Breast epithelium (tissue), 4 donors: ENCODE measurements at regions not wholly inside any gene's neighbourhood (a gene's known extent, or its start where the extent isn't known, plus 50 kb on each side); places are given as distances from the start of the nearest gene placed in this dataset.
"Not testable (repeated sequence)": the region's sequence is repeated elsewhere in the genome, so short reads cannot be mapped to it uniquely, and the experiment has no call there.

ENCODE experiments used
- DNase-seq, 2 donors: peaks; one replicate each; pipeline ENCODE4 v3.0.0-alpha.2; 2019; ENCODE audit warnings: low spot score in 2 of 2
- H3K27ac ChIP-seq, 2 donors: fragments of 200-600 bp; sonication (generic) in 1 of 2; one replicate each; pipeline ENCODE4 v1.5.1; 2016 to 2019; ENCODE audit warnings: mild to moderate bottlenecking in 1 of 2
- H3K27me3 ChIP-seq, 2 donors: fragments of 200-600 bp; sonication (generic) in 1 of 2; one replicate each; pipeline versions ENCODE4 v1.5.1 to v1.6.0; 2017 to 2019; ENCODE audit warnings: control low read depth in 1 of 2, mild to moderate bottlenecking in 1 of 2
- H3K36me3 ChIP-seq: fragments of 200-600 bp; one replicate; pipeline ENCODE4 v1.5.1; 2019
- H3K4me1 ChIP-seq, 2 donors: fragments of 200-600 bp; sonication (generic); one replicate each; pipeline ENCODE4 v1.5.1; 2016 to 2019; ENCODE audit warnings: control low read depth in 1 of 2
- H3K4me3 ChIP-seq, 3 donors: fragments of 200-600 bp; sonication (generic); 1 replicate in 2 of 3; 2 replicates in 1 of 3; pipeline ENCODE4 v1.5.1; 2016 to 2019; ENCODE audit warnings: mild to moderate bottlenecking in 3 of 3, moderate library complexity in 2 of 3
- H3K9me3 ChIP-seq, 2 donors: fragments of 200-600 bp; sonication (generic) in 1 of 2; one replicate each; pipeline ENCODE4 v1.5.1; 2016 to 2019; ENCODE audit warnings: control low read depth in 1 of 2
- POLR2A ChIP-seq: fragments of 450-650 bp; IDR thresholded peaks from one replicate; pipeline ENCODE4 v1.6.1; 2016; ENCODE audit warnings: antibody characterized with exemption, mild to moderate bottlenecking, moderate library complexity
- POLR2AphosphoS5 ChIP-seq, 3 donors: sonication (generic); formaldehyde crosslinking; IDR thresholded peaks; one replicate each; pipeline ENCODE4 v1.6.1; 2017; ENCODE audit warnings: antibody characterized with exemption in 3 of 3
- intact Hi-C: fragments of 100-400 bp; cut with DNase I; formaldehyde crosslinking; loops from one replicate; pipeline ENCODE4 v1.15.1; 2023; ENCODE audit warnings: low total_unique reads
- TF ChIP-seq, protein P1 (sequence below), 3 donors: fragments of 450-650 bp; IDR thresholded peaks; one replicate each; pipeline ENCODE4 v1.5.1; 2016 to 2017; ENCODE audit warnings: antibody characterized with exemption in 3 of 3, mild to moderate bottlenecking in 3 of 3, moderate library complexity in 3 of 3

DNA sequence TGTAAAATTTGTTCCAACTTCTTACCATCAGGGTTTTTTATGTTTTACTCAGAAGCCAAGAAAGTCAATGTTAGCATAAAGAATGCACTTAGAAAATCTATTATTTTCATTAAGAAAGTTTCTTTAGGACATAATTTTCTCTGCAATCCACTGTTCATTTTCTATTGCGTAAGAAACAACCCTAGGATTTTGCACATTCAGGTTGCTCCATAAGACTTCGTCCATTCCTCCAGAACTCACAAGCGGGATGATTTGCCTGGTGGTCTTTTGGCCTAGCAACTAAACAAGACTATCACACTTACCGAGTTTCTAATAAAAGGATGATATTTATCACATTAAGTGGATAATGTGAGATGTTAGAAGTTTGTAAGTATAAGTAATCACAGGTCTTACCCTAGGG lies 376.3 kb upstream of the INTU start:
- H3K9me3 ChIP-seq, result no peaks in the 10 kb centered on the region
- no peak overlapping the region for H3K27ac ChIP-seq
- intact Hi-C loops, result no loop called here
- no peak for DNase-seq
- TF ChIP-seq, protein P1, sequence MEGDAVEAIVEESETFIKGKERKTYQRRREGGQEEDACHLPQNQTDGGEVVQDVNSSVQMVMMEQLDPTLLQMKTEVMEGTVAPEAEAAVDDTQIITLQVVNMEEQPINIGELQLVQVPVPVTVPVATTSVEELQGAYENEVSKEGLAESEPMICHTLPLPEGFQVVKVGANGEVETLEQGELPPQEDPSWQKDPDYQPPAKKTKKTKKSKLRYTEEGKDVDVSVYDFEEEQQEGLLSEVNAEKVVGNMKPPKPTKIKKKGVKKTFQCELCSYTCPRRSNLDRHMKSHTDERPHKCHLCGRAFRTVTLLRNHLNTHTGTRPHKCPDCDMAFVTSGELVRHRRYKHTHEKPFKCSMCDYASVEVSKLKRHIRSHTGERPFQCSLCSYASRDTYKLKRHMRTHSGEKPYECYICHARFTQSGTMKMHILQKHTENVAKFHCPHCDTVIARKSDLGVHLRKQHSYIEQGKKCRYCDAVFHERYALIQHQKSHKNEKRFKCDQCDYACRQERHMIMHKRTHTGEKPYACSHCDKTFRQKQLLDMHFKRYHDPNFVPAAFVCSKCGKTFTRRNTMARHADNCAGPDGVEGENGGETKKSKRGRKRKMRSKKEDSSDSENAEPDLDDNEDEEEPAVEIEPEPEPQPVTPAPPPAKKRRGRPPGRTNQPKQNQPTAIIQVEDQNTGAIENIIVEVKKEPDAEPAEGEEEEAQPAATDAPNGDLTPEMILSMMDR (IDR thresholded peaks at IDR 0.05), result no peak
- TF ChIP-seq POLR2AphosphoS5 (IDR thresholded peaks at IDR 0.05) (no peak), POLR2A (no peak)
- H3K4me1 ChIP-seq, result no peaks in the 10 kb centered on the region
- H3K27me3 ChIP-seq, result no peaks in the 10 kb centered on the region
- no peak overlapping the region for H3K4me3 ChIP-seq
- H3K36me3 ChIP-seq, result no peaks in the 10 kb centered on the region

DNA sequence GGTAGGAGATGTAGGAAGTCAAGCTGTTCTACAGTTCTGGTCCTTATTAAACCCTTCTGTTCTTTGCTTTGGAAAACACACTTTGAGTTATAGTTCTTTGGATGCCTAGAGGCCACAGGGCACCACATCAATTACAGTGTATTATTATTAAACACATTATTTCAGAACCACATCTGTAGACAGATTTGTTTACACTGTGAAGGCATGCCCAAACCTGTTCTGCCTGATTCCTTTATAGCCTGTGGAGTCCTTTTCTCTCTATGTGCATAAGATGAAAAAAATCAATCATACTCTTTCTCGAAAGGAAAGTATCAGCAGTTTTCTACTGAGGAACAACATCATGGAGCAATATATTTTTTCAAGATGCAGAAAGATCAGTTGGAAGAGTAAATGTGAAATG lies 371.3 kb upstream of the INTU start:
- intact Hi-C loops, result no loop called here
- TF ChIP-seq, protein P1 (IDR thresholded peaks at IDR 0.05), result no peak
- TF ChIP-seq POLR2A (no peak), POLR2AphosphoS5 (IDR thresholded peaks at IDR 0.05) (no peak)

DNA sequence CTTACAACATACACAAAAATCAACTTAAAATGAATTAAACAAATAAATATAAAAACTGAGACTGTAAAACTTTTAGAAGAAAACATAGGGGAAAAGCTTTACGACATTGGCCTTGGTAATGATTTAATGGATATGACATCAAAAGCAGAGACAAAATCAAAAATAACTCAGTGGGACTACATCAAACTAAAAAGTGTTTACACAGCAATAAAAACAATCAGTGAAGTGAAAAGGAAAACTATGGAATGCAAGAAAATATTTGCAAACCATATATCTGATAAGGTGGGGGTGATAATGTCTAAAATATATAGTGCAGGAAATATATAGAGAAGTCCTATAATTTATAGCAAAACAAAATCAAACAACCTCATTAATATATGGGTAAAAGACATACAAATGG lies 364.4 kb upstream of the INTU start:
- H3K36me3 ChIP-seq, result no peaks in the 10 kb centered on the region
- no peak overlapping the region for H3K4me3 ChIP-seq
- no peaks in the 10 kb centered on the region for H3K27me3 ChIP-seq
- no peak for TF ChIP-seq POLR2AphosphoS5 (IDR thresholded peaks at IDR 0.05)
- TF ChIP-seq, protein P1 (IDR thresholded peaks at IDR 0.05), result no peak
- TF ChIP-seq POLR2A, result no peak
- no peak overlapping the region for H3K27ac ChIP-seq
- DNase-seq, result no peak
- no peaks in the 10 kb centered on the region for H3K4me1 ChIP-seq
- intact Hi-C loops, result no loop called here
- peaks cover 12 to 16% of the 10 kb centered on the region in 2 donors for H3K9me3 ChIP-seq

More for the DNA sequence above, 371.3 kb upstream of the INTU start:
- no peaks in the 10 kb centered on the region for H3K27me3 ChIP-seq
- DNase-seq, result no peak
- H3K4me1 ChIP-seq, result no peaks in the 10 kb centered on the region
- no peaks in the 10 kb centered on the region for H3K9me3 ChIP-seq
- H3K27ac ChIP-seq, result no peak overlapping the region
- H3K4me3 ChIP-seq, result no peak overlapping the region
- H3K36me3 ChIP-seq, result no peaks in the 10 kb centered on the region

DNA sequence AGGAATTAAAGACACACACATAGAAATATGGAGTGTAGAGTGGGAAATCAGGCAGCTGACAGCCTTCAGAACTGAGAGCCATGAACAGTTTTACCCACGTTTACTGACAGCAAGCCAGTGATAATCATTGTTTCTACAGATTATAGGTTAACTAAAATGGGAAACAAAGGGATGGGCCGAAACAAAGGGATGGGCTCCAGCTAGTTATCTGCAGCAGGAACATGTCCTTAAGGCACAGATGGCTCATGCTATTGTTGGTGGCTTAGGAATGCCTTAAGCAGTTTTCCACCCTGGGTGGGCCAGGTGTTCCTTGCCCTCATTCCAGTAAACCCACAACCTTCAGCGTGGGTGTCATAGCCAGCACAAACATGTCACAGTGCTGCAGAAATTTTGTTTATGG lies 355.7 kb upstream of the INTU start:
- H3K27me3 ChIP-seq, H3K4me1 ChIP-seq, H3K27ac ChIP-seq, H3K36me3 ChIP-seq, intact Hi-C loops, H3K4me3 ChIP-seq, DNase-seq: not testable (repeated sequence)
- peaks cover 17 to 36% of the 10 kb centered on the region in 2 donors for H3K9me3 ChIP-seq

DNA sequence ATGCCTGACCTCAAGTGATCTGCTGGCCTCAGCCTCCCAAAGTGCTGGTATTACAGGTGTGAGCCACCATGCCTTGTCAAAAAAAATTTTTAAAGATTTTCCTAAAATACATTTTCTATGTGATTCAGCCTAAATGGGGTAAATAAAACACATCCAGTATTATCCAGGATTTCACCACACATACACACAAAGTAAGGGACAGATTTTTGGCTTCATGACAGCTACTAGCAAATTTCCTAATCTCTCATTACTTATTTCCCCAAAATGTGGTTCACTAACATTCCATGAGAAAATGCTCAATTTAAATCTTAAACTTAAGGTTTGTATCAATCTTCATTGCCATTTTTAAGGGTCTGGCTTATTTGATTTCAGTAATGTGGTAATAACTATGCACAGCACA lies 348.5 kb upstream of the INTU start:
- H3K4me3 ChIP-seq, result no peak overlapping the region
- no peaks in the 10 kb centered on the region for H3K36me3 ChIP-seq
- DNase-seq, result no peak
- H3K27ac ChIP-seq, result no peak overlapping the region
- H3K27me3 ChIP-seq, result no peaks in the 10 kb centered on the region
- H3K4me1 ChIP-seq, result no peaks in the 10 kb centered on the region
- intact Hi-C loops, result no loop called here
- no peaks in the 10 kb centered on the region for H3K9me3 ChIP-seq
- TF ChIP-seq, protein P1 (IDR thresholded peaks at IDR 0.05), result no peak
- TF ChIP-seq POLR2A (no peak), POLR2AphosphoS5 (IDR thresholded peaks at IDR 0.05) (no peak)

DNA sequence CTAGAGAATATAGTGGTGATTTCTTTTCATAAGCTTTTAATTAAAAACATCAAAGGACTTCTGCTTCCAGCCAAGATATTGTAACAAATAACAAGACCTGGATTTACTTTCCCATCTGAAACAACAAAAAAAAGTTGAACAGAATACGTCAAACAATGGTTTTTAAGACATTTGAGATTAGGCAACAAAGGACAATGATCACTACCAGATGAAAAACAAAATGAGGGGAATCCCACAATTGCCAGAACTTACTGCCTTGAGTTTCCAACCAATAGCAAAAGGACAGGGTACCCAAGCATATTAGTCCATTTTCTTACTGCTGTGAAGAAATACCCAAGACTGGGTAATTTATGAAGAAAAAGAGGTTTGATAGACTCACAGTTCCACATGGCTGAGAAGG lies 341.4 kb upstream of the INTU start:
- no peak overlapping the region for H3K27ac ChIP-seq
- no peak for TF ChIP-seq POLR2A
- TF ChIP-seq, protein P1 (IDR thresholded peaks at IDR 0.05), result no peak
- no peak for TF ChIP-seq POLR2AphosphoS5 (IDR thresholded peaks at IDR 0.05)
- no peaks in the 10 kb centered on the region for H3K36me3 ChIP-seq
- no peaks in the 10 kb centered on the region for H3K4me1 ChIP-seq
- H3K27me3 ChIP-seq, result no peaks in the 10 kb centered on the region
- H3K4me3 ChIP-seq, result no peak overlapping the region
- no peak for DNase-seq
- peaks cover 14 to 28% of the 10 kb centered on the region in 2 donors for H3K9me3 ChIP-seq
- intact Hi-C loops, result no loop called here
